Pons (tissue), 1 donor: ENCODE measurements at regions not wholly inside any gene's neighbourhood (a gene's known extent, or its start where the extent isn't known, plus 50 kb on each side); places are given as distances from the start of the nearest gene placed in this dataset.
"Not testable (repeated sequence)": the region's sequence is repeated elsewhere in the genome, so short reads cannot be mapped to it uniquely, and the experiment has no call there.

Experiments
- DNase-seq: peaks from one replicate; pipeline ENCODE4 v3.0.0-alpha.2; 2016; ENCODE audit warnings: low spot score

DNA sequence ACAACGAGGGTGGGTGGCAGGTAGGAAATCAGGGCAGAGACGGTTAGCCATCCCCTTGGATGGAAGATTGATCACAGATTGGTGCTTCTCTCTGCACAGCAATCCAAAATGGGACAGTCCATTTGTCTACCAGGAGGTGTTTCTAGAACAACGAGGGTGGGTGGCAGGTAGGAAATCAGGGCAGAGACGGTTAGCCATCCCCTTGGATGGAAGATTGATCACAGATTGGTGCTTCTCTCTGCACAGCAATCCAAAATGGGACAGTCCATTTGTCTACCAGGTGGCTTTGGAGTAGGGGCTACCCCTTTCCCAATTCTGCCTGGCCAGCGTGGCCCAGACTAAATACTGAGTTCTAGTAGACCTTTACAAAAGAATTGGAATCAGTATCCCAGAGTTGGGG is 452.3 kb downstream of the CD83 start:
- DNase-seq = not testable (repeated sequence)

DNA sequence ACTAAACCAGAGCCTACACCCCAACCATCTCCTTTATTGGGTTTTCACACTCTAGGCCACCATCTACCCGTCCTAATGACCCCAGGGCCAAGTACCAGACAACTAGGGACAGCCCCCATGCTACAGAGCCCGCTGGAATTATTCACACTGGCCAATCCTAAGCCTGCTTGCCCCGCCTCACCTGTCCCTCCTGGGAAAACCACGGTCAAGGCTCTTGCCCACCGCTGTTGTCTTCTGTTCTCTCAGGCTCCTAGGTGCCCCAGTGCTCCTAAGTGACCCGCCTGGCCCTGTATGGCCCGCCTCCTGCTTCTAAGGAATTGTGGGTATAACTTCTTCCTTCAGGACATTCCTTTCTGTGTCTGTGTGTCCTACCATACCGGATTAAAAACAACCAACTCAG is 453.4 kb downstream of the CD83 start:
- DNase-seq = no peak

DNA sequence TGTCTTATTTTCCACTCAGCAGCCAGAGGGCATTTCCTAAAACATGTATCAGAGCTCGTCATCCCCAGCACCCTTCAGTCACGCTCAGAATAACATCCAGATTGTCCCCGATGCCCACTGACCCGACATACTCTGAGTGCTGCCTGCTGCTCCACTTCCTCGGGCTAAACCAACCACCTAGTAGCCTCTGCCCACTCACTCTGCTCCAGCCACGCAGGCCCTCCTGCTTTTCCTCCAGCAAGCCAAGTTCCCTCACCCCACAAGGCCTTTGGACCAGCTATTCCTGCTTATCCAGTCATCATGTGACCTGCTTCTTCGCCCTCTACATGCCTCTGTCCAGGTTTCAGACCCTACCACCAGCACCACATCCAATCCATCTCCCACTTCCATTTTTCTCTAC is 454.2 kb downstream of the CD83 start:
- DNase-seq = no peak

DNA sequence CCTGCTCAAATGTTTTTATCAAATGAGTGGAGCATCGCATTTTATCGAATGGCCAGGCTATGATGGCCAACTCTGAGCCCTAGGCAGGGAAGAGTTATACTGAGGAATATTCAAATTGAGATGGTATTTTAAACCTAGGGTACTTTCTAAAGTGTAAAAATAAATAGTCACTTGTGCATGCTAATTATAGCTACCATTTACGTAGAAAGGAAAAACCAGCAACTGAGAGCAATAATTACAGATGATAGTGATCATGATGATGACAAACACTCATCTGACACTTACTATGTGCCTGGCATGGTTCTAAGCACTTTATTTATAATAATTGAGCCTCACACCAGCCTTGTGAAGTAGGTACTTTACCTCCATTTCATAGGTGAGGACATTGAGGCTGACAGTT is 455.7 kb downstream of the CD83 start:
- DNase-seq = no peak

DNA sequence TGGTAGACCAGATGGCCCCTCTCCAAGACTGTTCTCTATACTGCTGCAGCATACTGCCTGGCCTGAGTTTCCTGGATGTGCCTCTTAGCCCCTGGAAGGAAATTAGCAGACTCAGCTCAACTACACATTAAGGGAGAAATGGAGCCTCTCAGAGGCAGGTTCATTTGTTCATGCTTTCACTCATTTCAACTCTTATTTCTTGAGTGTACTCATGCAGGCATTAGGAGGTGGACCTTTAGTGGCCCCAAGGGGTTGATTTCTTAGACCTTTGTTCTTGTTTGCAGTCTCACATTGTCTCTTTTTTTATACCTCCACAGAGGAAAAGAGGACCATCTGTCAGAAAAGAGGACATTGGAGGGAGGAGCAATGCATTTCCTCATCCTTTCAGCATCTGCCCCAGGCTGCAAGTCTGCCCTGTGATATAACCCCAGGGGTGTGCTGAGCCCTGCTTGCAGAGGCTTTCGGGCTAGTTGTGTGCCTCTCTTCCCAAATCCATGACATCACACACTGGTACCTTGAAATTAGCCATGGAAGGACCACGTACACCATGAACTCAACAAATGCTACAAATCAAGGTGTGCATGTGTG is 456.2 kb downstream of the CD83 start:
- no peak for DNase-seq

DNA sequence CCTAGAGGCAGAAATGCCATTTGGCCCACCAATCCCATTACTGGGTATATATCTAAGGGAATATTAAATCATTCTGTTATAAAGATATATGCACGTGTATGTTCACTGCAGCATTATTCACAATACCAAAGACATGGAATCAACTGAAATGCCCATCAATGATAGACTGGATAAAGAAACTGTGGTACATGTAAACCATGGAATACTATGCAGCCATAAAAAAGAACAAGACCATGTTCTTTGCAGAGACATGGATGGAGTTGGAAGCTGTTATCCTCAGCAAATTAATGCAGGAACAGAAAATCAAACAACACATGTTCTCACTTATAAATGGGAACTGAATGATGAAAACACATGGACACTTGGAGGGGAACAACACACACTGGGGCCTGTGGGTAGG is 458.4 kb downstream of the CD83 start:
- no peak for DNase-seq

DNA sequence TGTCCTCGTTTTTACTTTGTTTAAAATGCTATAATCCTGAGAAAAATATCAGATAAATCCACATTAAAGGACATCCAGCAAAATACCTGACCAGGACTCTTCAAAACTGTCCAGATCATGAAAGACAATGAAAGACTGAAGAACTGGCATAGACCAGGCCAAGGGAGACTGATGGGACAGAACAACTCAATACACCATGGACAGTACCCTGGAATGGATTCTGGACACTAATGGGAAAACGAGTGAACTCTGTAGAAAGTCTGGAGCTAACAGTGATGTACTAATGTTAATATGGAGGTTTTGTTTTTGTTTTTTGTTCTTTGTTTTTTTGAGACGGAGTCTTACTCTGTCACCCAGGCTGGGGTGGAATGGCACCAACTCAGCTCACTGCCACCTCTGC is 461.4 kb downstream of the CD83 start:
- DNase-seq = no peak

DNA sequence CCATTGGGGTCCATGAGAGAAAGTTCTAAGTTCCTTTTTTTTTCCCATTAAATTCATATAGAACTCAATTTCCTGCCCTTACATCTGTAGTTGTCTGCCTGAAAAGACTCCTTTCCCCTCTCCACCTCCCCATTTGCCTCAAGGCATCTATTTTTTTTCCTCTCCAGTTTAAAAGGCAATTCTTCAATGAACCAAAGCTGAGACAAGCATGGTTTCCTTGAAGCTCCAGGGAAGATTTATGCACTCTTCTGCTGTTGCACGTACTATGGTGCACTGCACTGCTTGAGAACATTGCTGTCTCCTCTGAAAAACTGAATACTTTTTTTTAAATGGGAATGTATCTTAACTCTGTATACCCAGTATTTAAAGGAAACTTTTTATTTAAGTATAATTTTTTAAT is 465.2 kb downstream of the CD83 start:
- no peak for DNase-seq

DNA sequence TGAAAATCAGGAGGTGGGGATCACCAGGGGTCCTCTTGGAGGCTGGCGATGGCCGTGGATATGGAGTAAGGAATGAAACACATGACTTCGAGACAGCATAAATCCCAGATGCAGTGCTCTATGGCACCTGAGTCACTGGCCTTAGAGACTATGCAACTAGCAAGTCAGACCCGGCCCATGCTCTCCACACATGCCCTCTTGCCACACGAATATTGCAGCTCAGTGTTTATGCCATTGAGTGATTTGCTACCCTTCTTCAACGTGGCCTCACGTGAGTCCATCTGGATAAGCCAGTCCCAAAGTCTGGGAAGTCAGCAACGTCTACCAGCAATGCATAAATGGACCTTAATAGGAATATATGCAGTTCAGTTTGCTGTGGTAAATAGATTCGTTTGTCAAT is 466.3 kb downstream of the CD83 start:
- no peak for DNase-seq

DNA sequence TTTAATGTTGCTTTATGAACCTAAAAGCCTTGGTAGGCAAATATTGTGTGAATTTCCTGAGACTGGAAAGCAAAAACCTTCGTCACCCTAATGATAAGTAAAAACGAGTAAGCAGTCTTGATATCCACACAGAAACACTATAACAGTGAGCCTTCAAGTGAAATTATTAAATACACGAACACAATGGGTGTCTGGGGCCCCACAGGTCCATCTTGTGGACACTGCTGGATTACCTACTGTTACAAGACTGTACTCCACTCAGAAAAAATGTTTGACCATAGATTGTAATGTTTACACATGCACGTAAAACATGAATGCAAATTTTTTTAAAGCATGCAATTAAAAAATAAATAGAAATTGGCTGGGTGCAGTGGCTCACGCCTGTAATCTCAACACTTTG is 466.9 kb downstream of the CD83 start:
- no peak for DNase-seq

DNA sequence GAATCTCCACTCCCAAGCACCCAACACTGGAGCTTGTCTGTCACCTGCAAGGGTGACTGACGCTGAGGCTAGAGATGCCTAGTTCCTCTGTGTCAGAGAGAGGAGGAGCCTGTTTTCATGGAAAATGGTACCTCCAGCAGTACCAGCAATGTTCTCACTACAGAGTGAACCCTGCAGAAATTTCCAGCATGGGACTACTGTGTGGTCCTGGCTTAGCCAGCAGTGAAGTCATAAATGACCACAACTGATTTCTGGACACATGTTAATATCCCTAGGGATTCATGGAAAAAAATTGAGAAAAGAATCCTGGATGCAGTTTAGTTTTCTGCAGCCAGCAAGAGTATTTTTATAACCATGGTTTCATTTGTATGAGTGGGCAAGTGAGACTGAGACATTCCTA is 468.1 kb downstream of the CD83 start:
- no peak for DNase-seq

DNA sequence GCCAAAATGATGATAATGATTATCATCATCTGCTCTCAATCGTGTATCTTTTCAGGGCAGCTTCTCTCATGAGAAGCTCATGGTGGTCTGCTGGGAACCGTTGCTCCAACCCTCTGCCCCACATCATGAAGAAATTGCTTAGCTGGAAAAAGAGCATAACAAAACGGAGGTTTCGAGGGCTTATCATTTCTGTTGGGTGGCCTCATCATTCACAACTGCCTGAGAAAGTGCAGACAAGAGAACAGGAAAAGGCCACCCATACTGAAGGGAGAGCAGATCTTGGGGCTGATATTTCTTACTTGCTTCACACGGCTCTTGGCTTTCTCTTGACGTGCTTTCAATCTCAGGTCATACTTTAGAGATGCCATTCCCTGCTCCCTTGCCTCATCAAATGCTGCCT is 471.6 kb downstream of the CD83 start:
- no peak for DNase-seq

DNA sequence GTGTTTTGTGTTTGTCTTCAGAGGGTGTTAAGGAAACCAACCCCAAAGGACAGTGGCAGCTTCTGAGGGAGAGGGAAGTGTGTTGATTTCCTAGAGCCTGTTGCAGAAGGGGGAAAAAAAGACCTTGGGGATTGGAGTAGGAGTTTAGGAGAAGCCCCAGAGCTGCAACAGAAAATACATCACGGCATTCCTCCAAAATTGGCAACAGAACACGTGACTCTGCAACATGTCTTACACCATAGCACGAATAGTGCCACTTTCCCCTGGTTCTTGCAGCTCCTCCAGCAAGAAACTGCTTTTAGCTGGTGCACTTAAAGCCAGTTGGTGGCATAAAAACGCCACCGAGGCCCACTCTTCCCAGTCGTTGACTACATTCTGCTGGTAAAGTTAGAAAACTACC is 473.0 kb downstream of the CD83 start:
- no peak for DNase-seq

DNA sequence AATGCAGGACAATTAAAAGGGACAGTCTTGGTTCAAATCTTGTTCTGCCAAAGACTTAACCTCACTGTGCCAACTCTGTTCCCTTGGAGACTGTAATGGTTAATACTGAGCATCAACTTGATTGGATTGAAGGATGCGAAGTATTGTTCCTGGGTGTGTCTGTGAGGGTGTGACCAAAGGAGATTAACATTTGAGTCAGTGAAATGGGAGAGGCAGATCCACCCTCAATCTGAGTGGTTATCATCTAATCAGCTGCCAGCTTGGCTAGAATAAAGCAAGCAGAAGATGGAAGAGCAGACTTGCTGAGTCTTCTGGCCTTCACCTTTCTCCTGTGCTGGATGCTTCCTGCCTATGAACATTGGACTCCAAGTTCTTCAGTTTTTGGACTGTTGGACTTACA is 474.4 kb downstream of the CD83 start:
- no peak for DNase-seq

DNA sequence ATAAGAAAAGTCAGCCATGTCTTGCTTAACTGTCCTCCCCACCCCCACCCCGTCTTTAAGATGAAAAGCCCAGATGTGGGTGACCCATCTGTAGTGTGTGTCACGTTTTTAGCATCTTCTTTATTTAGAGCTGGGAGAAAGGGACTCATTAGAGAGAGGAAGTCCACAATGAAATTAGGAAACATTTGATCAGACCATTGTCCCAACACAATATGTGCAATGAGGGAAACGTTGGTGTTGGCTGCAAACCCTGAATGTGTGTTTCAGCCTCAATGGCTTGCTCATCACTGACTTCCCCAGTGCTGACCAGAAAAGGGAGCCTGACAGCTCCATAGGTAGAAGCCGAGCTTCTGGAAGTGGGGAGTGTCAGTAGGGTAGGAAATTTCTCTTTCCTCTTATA is 475.7 kb downstream of the CD83 start:
- no peak for DNase-seq

DNA sequence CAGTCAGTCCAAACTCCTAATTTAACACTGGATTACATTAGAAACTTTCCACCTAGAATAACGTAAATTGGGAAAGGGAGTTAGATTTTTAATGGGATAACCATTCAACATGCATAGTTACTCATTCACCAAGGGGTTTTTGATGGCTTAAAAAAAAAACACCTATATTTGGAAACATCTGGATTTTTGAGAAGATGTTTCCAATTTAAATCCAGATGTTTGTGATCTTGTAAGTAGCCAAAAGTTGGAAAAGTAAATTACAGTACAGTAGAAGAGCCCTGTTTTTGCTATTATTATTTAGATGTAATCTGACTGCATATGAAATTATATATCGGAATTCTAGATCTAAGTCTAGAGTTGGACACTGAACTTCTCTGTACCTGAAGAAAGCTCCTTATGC is 478.2 kb downstream of the CD83 start:
- no peak for DNase-seq

DNA sequence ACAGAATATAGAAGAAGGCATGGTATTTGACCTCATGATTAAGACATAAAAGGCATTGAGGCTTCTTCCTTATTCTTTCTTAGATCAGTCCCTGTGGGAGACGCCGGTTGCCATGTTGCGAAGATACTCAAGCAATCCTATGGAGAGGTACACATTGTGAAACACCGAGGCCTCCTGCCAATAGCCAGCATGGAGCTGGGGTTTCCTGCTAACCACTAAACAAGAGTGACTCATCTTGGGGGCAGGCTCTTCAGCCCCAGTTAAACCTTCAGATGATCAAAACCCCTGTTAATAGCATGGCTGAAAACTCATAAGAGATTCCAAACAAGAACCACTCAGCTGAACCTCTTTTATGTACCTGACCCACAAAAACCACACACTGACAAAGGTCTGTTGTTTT is 478.8 kb downstream of the CD83 start:
- DNase-seq = no peak

DNA sequence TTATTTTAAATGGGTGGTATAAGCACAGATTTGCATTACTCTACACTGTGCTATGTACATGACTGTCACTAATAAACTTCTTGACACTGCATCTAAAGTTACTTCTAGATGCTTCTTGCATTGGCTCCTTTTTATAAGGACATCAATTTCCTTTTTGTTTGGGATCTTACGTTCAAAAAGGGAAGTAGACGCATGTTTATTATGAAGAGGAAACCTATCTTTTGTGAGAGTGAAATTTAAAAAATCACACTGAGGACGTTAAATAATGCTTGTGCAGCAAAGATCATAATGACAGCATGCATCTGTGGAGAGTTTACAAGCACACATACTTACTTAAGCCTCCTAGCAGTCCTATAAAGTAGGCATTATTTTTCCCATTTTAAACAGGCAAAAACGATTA is 479.5 kb downstream of the CD83 start:
- DNase-seq = no peak

DNA sequence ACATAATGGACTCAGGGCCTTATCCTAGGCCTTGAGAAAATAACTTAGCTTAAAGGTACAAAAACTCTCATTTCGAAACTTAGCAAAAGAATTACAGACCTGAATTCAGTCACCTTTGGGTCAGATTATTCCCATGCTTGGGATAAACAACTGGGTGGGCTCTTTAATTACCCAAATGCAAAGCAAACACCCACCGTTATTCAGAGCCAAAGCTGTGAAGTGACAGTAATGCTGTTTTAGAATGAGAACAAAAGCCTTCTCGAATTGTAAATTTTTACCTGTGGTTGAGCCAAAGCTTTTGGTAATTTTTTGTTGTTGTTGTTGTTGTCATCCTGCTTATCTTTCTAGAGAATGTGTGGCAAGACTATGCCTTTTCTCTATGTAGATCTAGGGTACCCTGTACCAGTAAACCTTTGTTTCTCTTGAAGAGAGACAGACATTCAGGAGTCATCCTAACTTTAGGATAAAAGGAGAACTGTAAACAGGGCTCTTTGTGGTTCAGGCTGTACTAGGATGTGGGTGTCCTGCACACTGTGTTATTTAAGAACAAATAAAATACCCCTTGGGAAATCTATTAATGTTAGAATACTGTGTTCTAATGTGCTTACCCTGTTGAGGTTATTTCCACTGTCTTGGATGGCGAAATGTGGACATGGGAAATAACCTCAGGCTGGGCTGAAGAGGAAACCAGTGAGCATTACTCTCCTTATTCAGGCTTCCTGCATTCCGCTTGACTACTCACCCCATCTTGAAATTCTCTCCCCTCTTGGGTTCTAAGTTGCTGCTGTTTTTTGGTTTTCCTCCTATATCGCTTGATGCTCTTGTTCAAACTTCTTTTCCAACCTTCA is 480.7 kb downstream of the CD83 start:
- DNase-seq = no peak

DNA sequence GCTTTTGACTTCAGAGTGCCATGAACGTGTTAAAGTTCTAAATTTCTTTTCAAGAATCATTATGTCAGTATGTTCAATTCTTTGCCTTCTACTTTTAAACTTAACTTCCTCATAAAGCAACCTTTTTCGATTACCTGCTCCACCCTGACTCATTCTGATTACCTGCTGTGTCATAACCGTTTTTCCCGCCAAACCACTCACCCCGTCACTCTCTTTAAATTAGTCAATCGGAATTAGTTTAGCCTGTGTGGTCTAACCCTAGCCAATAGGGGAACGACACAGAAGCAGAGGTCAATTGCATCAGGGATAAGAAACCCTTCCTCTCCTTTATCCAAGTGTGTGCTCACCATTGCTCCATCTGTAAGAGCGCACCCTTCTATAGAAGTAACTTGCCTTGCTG is 482.7 kb downstream of the CD83 start:
- not testable (repeated sequence) for DNase-seq

DNA sequence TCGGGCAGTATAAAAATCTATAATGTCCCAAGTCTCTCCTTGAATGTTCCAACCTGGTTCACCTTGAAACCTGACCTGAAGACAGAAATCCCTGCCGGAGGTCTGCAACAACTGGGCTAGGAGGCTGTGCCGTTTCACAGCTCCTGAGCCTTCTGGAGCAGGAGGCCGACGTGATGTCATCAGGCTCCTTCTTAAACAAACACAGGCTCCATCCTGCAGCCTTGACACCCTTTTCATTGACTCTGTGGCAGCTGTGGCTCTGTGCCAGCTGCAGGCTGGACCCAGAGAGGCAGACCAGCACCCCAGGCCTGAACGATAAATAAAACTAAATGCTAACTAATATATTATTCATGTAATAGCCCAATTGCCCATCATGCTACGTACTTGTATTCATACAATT is 483.9 kb downstream of the CD83 start:
- no peak for DNase-seq

DNA sequence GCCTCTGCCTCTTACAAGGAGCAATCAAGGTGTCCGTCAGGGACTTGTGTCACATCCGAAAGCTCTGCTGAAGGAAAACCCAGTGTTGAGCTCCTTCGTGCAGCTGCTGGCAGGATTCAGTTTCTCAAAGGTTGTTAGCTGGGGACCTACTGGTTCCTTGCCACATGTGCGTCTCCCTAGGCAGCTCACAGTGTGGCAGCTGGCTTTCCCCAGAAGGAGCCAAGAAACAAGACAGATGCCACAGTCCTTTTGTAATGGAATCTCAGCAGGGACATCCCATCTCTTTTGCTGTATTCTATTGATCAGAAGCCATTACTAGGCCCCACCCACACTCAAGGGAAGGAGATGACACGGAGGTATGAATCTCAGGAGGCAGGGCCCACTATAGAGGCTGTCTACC is 488.8 kb downstream of the CD83 start:
- no peak for DNase-seq

DNA sequence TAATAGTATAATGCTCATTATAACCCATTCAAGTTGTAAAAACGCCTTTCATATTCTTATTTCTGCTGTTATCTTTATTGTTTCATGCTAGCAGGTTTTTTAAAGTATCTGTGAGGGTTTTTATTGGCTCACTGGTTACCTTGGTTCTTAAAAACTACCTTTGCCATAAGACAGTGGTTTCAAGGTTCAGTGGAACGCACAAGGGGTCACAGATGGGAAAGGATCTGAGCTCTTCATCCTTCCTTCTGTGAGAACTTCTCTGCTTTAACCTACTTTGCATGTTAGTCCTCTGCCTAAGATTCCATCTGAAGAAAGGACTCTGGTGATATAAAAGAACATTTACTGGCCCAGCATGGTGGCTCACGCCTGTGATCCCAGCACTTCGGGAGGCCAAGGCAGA is 492.6 kb downstream of the CD83 start:
- no peak for DNase-seq
